GM23338 (cell line): ENCODE measurements at regions not wholly inside any gene's neighbourhood (a gene's known extent, or its start where the extent isn't known, plus 50 kb on each side); places are given as distances from the start of the nearest gene placed in this dataset.

Source experiments
- ATAC-seq: fragments of 200-7000 bp; cut with Tn5 transposase; 3 replicates; pipeline ENCODE4 v1.9.1; 2020
- DNase-seq: peaks from one replicate; pipeline ENCODE4 v3.0.0-alpha.2; 2015; ENCODE audit warnings: low spot score
- H2AFZ ChIP-seq: fragments of 200-600 bp; sonication (generic); 2 replicates; pipeline ENCODE4 v1.8.0; 2016; ENCODE audit warnings: antibody characterized with exemption, mild to moderate bottlenecking, moderate library complexity
- H3F3A ChIP-seq: fragments of 200-600 bp; sonication (generic); replicated peaks from 2 replicates; pipeline ENCODE4 v1.8.0; 2017; ENCODE audit warnings: antibody characterized with exemption, mixed run types, low read depth
- H3K27ac ChIP-seq: fragments of 200-600 bp; sonication (generic); 2 replicates; pipeline ENCODE4 v1.6.1; 2016; ENCODE audit warnings: low read depth
- H3K27me3 ChIP-seq: fragments of 200-600 bp; sonication (generic); 2 replicates; pipeline ENCODE4 v1.8.0; 2016; ENCODE audit warnings: mild to moderate bottlenecking, mixed run types, moderate library complexity; ENCODE audit not compliant: insufficient read depth
- H3K36me3 ChIP-seq: fragments of 200-600 bp; sonication (generic); 2 replicates; pipeline ENCODE4 v1.8.0; 2016; ENCODE audit warnings: mild to moderate bottlenecking; ENCODE audit not compliant: insufficient read depth
- H3K4me1 ChIP-seq: fragments of 200-600 bp; sonication (generic); 2 replicates; pipeline ENCODE4 v1.8.0; 2016; ENCODE audit warnings: mild to moderate bottlenecking, moderate library complexity; ENCODE audit not compliant: insufficient read depth
- H3K4me2 ChIP-seq: fragments of 200-600 bp; sonication (generic); 2 replicates; pipeline ENCODE4 v1.7.1; 2017; ENCODE audit warnings: mixed run types
- H3K4me3 ChIP-seq: fragments of 200-600 bp; sonication (generic); 2 replicates; pipeline ENCODE4 v1.6.1; 2016; ENCODE audit warnings: mixed run types
- H3K79me2 ChIP-seq: fragments of 200-600 bp; sonication (generic); replicated peaks from 2 replicates; pipeline ENCODE4 v1.8.0; 2017; ENCODE audit warnings: mild to moderate bottlenecking; ENCODE audit not compliant: insufficient read depth
- H3K9me2 ChIP-seq: fragments of 200-600 bp; sonication (generic); 2 replicates; pipeline ENCODE4 v1.8.0; 2017; ENCODE audit not compliant: insufficient read depth
- H4K20me1 ChIP-seq: fragments of 200-600 bp; sonication (generic); replicated peaks from 2 replicates; pipeline ENCODE4 v1.8.0; 2017; ENCODE audit warnings: mild to moderate bottlenecking; ENCODE audit not compliant: insufficient read depth
- H3K27ac Mint-ChIP-seq: 2 replicates; pipeline ENCODE4 v1.8.0; 2020; ENCODE audit warnings: inconsistent platforms, mild to moderate bottlenecking, moderate library complexity, mixed read lengths
- H3K27me3 Mint-ChIP-seq: 3 replicates; pipeline ENCODE4 v1.8.0; 2022; ENCODE audit warnings: low read depth, mild to moderate bottlenecking, moderate library complexity, mixed read lengths, inconsistent platforms; ENCODE audit not compliant: insufficient read depth, poor library complexity
- H3K36me3 Mint-ChIP-seq: 3 replicates; pipeline ENCODE4 v1.8.0; 2021; ENCODE audit warnings: low read depth, mild to moderate bottlenecking, inconsistent platforms, moderate library complexity, mixed read lengths
- H3K4me1 Mint-ChIP-seq: 3 replicates; pipeline ENCODE4 v1.8.0; 2020; ENCODE audit warnings: mild to moderate bottlenecking, inconsistent platforms, mixed read lengths
- H3K4me3 Mint-ChIP-seq: 3 replicates; pipeline ENCODE4 v1.8.0; 2021; ENCODE audit warnings: moderate library complexity, mild to moderate bottlenecking, inconsistent platforms, mixed read lengths
- H3K9me3 Mint-ChIP-seq: 3 replicates; pipeline ENCODE4 v1.8.0; 2020; ENCODE audit warnings: moderate library complexity, mild to moderate bottlenecking, inconsistent platforms, mixed read lengths
- CREB1 ChIP-seq: fragments of 250-450 bp; sonication (Bioruptor Pico); IDR thresholded peaks from 2 replicates; pipeline ENCODE4 v1.5.0; 2020; ENCODE audit warnings: low read depth, mild to moderate bottlenecking, moderate library complexity
- CTCF ChIP-seq, 2 experiments: fragments of 200-600 bp in 1 of 2; sonication (generic) in 1 of 2; conservative IDR thresholded peaks; 2 replicates each; pipeline versions ENCODE4 v1.5.1 to v1.6.1; 2016 to 2017; ENCODE audit warnings: antibody characterized with exemption in 2 of 2, low read depth in 2 of 2, mild to moderate bottlenecking in 2 of 2, moderate library complexity in 1 of 2
- ETS1 ChIP-seq: IDR thresholded peaks from 2 replicates; pipeline ENCODE4 v1.6.1; 2016; ENCODE audit warnings: antibody characterized with exemption
- EZH2 ChIP-seq: fragments of 200-600 bp; sonication (generic); IDR thresholded peaks from one replicate; pipeline ENCODE4 v1.8.0; 2017; ENCODE audit warnings: antibody characterized with exemption, mild to moderate bottlenecking, low read depth; ENCODE audit not compliant: unreplicated experiment
- EZH2phosphoT487 ChIP-seq: fragments of 200-600 bp; sonication (generic); IDR thresholded peaks from one replicate; pipeline ENCODE4 v1.8.1; 2018; ENCODE audit warnings: antibody characterized with exemption; ENCODE audit not compliant: unreplicated experiment
- JUNB ChIP-seq: IDR thresholded peaks from one replicate; pipeline ENCODE4 v1.6.1; 2016; ENCODE audit warnings: antibody characterized with exemption; ENCODE audit not compliant: unreplicated experiment
- POLR2AphosphoS5 ChIP-seq: IDR thresholded peaks from 2 replicates; pipeline ENCODE4 v1.6.1; 2016; ENCODE audit warnings: antibody characterized with exemption, low read depth
- REST ChIP-seq: IDR thresholded peaks from one replicate; pipeline ENCODE4 v1.6.1; 2018; ENCODE audit warnings: antibody characterized with exemption; ENCODE audit not compliant: unreplicated experiment
- ZNF114 ChIP-seq: fragments of 250-450 bp; sonication (Bioruptor Pico); IDR thresholded peaks from 2 replicates; pipeline ENCODE4 v1.5.0; 2020; ENCODE audit warnings: mild to moderate bottlenecking, moderate library complexity
- ZNF331 ChIP-seq: fragments of 250-450 bp; sonication (Bioruptor Pico); IDR thresholded peaks from 2 replicates; pipeline ENCODE4 v1.5.0; 2020; ENCODE audit warnings: low read depth, mild to moderate bottlenecking, moderate library complexity

- ATAC-seq (peak; percentile 82), DNase-seq (peak; percentile 50)
- no peak overlapping the region for H3K4me3 ChIP-seq
- H3K9me2 ChIP-seq: no peaks in the 10 kb centered on the region
- no peaks in the 10 kb centered on the region for H4K20me1 ChIP-seq
- Mint-ChIP-seq H3K36me3 (no peaks in the 10 kb centered on the region), H3K4me3 (no peak overlapping the region; the same call in 2 of the 3 replicates), H3K9me3 (no peaks in the 10 kb centered on the region), H3K27ac (peak overlapping the region; percentile 38), H3K27me3 (no peaks in the 10 kb centered on the region), H3K4me1 (peaks cover 55% of the 10 kb centered on the region)
- no peaks in the 10 kb centered on the region for H3K27me3 ChIP-seq
- no peak overlapping the region for H2AFZ ChIP-seq
- no peaks in the 10 kb centered on the region for H3F3A ChIP-seq
- TF ChIP-seq CREB1 (CRISPR knock-in tag) (no peak), JUNB (no peak), ETS1 (no peak), ZNF331 (CRISPR knock-in tag) (no peak), POLR2AphosphoS5 (no peak), EZH2 (no peak), EZH2phosphoT487 (no peak), CTCF (conservative IDR thresholded peaks at IDR 0.05; ENCODE audit: low read depth in 2 of 2) (no peak)
- H3K79me2 ChIP-seq: peaks cover 96% of the 10 kb centered on the region
- H3K4me1 ChIP-seq: peaks cover 71% of the 10 kb centered on the region
- peak overlapping the region; percentile 57; the same call in 1 of the 2 replicates for H3K27ac ChIP-seq
- no peaks in the 10 kb centered on the region for H3K36me3 ChIP-seq
- 0 out of 2 replicates have a peak overlapping the region, but pooled peaks have one; percentile 6 for H3K4me2 ChIP-seq
Measured at GRCh38 chr4:151475035-151475714, 66.2 kb downstream of the FHIP1A start.

- H3K27me3 Mint-ChIP-seq: no peaks in the 10 kb centered on the region
- H3K27ac Mint-ChIP-seq: peak overlapping the region; percentile 94
- H3K36me3 Mint-ChIP-seq: no peaks in the 10 kb centered on the region; the same call in 2 of the 3 replicates
- H3K79me2 ChIP-seq: peaks cover 69% of the 10 kb centered on the region
- H3K9me2 ChIP-seq: no peaks in the 10 kb centered on the region
- peak overlapping the region; percentile 36; the same call in 1 of the 2 replicates for H3K4me2 ChIP-seq
- H3K9me3 Mint-ChIP-seq: no peaks in the 10 kb centered on the region
- no peak overlapping the region for H3K4me3 ChIP-seq
- H4K20me1 ChIP-seq: no peaks in the 10 kb centered on the region
- no peaks in the 10 kb centered on the region for H3K36me3 ChIP-seq
- no peaks in the 10 kb centered on the region for H3K27me3 ChIP-seq
- peak overlapping the region; percentile 99 for H3K27ac ChIP-seq
- DNase-seq: no peak
- no peak overlapping the region for H2AFZ ChIP-seq
- no peak overlapping the region; the same call in 2 of the 3 replicates for H3K4me3 Mint-ChIP-seq
- no peaks in the 10 kb centered on the region for H3F3A ChIP-seq
- no peak for ATAC-seq
- peaks cover 74% of the 10 kb centered on the region for H3K4me1 Mint-ChIP-seq
- peaks cover 75% of the 10 kb centered on the region for H3K4me1 ChIP-seq
- no peak for TF ChIP-seq REST
- no peak for TF ChIP-seq JUNB
- no peak for TF ChIP-seq ZNF114
- TF ChIP-seq POLR2AphosphoS5: no peak
- no peak for TF ChIP-seq ETS1
Measured at GRCh38 chr4:151481813-151482212, 72.8 kb downstream of the FHIP1A start.
